IMR-90 (cell line): ENCODE measurements at regions not wholly inside any gene's neighbourhood (a gene's known extent, or its start where the extent isn't known, plus 50 kb on each side); places are given as distances from the start of the nearest gene placed in this dataset.

Experiments
- ATAC-seq: fragments of 200-7000 bp; cut with Tn5 transposase; 2 replicates; pipeline ENCODE4 v1.9.1; 2020; ENCODE audit warnings: low read depth, mild to moderate bottlenecking, moderate library complexity
- BruUV-seq: library from RNA; stranded (reverse); fragments of 400-500 nt; replicated peaks from 2 replicates; lab custom pipeline; 2021; lab: Mats Ljungman, UMichigan
- CTCF ChIA-PET: fragments of 300-600 bp; formaldehyde crosslinking; extraction: SDS; loops from one replicate; lab custom pipeline; 2021; ENCODE audit warnings: antibody characterized with exemption; lab: Yijun Ruan, JAX
- POLR2A ChIA-PET: fragments of 300-600 bp; sonication (Branson Sonifier 250); formaldehyde crosslinking; loops from one replicate; lab custom pipeline; 2022; ENCODE audit warnings: antibody characterized with exemption; ENCODE audit not compliant: unreplicated experiment; lab: Charles Lee
- DNase-seq: peaks from one replicate; pipeline ENCODE4 v3.0.0; 2013
- H2AFZ ChIP-seq: replicated peaks from 2 replicates; pipeline ENCODE3; 2013; ENCODE audit warnings: low read length, mild to moderate bottlenecking; ENCODE audit not compliant: poor library complexity
- H2AK5ac ChIP-seq: 2 replicates; pipeline ENCODE4 v1.6.1; 2013; ENCODE audit warnings: low read depth, low read length, inconsistent platforms
- H2AK9ac ChIP-seq: replicated peaks from 2 replicates; pipeline ENCODE3; 2013; ENCODE audit warnings: mild to moderate bottlenecking, low read depth, low read length, moderate library complexity; ENCODE audit not compliant: poor library complexity
- H2BK120ac ChIP-seq: 2 replicates; pipeline ENCODE4 v1.6.1; 2013; ENCODE audit warnings: low read depth, low read length, inconsistent platforms
- H2BK15ac ChIP-seq: 3 replicates; pipeline ENCODE4 v1.6.1; 2013; ENCODE audit warnings: low read depth, low read length, inconsistent platforms
- H2BK20ac ChIP-seq: 2 replicates; pipeline ENCODE4 v1.6.1; 2013; ENCODE audit warnings: low read depth, mild to moderate bottlenecking, inconsistent platforms, low read length, moderate library complexity
- H2BK5ac ChIP-seq: 2 replicates; pipeline ENCODE4 v1.6.1; 2013; ENCODE audit warnings: mild to moderate bottlenecking, low read depth, low read length, inconsistent platforms; ENCODE audit not compliant: poor library complexity, severe bottlenecking
- H3K14ac ChIP-seq: replicated peaks from 2 replicates; pipeline ENCODE4 v1.6.1; 2013; ENCODE audit warnings: low read depth, low read length, inconsistent platforms
- H3K18ac ChIP-seq: 2 replicates; pipeline ENCODE4 v1.6.1; 2013; ENCODE audit warnings: low read depth, low read length, control low read depth
- H3K23ac ChIP-seq: 2 replicates; pipeline ENCODE4 v1.6.1; 2013; ENCODE audit warnings: low read depth, low read length, inconsistent platforms
- H3K27ac ChIP-seq: 2 replicates; pipeline ENCODE4 v1.5.1; 2013; ENCODE audit warnings: mild to moderate bottlenecking, control low read depth, low read length; ENCODE audit not compliant: insufficient read depth
- H3K27me3 ChIP-seq: 2 replicates; pipeline ENCODE4 v1.6.1; 2013; ENCODE audit warnings: low read length; ENCODE audit not compliant: control insufficient read depth, insufficient read depth
- H3K36me3 ChIP-seq: 2 replicates; pipeline ENCODE4 v1.6.1; 2013; ENCODE audit warnings: low read length, mixed read lengths; ENCODE audit not compliant: control insufficient read depth, insufficient read depth
- H3K4ac ChIP-seq: 2 replicates; pipeline ENCODE4 v1.6.1; 2013; ENCODE audit warnings: low read depth, low read length, inconsistent platforms
- H3K4me1 ChIP-seq: 2 replicates; pipeline ENCODE4 v1.6.1; 2013; ENCODE audit warnings: low read length, mixed read lengths; ENCODE audit not compliant: control insufficient read depth, insufficient read depth
- H3K4me2 ChIP-seq: 2 replicates; pipeline ENCODE4 v1.6.1; 2013; ENCODE audit warnings: low read depth, mild to moderate bottlenecking, control low read depth, low read length, moderate library complexity
- H3K4me3 ChIP-seq: 2 replicates; pipeline ENCODE4 v1.5.1; 2013; ENCODE audit warnings: low read depth, mild to moderate bottlenecking, control low read depth, low read length, moderate library complexity; ENCODE audit not compliant: insufficient read depth
- H3K56ac ChIP-seq: 2 replicates; pipeline ENCODE4 v1.6.1; 2013; ENCODE audit warnings: low read length, inconsistent platforms; ENCODE audit not compliant: insufficient read depth; ENCODE audit errors: extremely low read depth
- H3K79me1 ChIP-seq, 2 experiments: 2 replicates each; pipeline ENCODE4 v1.6.1; 2013; ENCODE audit warnings: low read length in 2 of 2, inconsistent platforms in 1 of 2, low read depth in 1 of 2
- H3K9ac ChIP-seq: 2 replicates; pipeline ENCODE4 v1.6.1; 2013; ENCODE audit warnings: low read depth, low read length, control low read depth
- H3K9me1 ChIP-seq: 2 replicates; pipeline ENCODE4 v1.6.1; 2013; ENCODE audit warnings: low read length, inconsistent platforms; ENCODE audit not compliant: insufficient read depth
- H3K9me3 ChIP-seq: 2 replicates; pipeline ENCODE4 v1.6.1; 2013; ENCODE audit warnings: low read length; ENCODE audit not compliant: control insufficient read depth, insufficient read depth
- H4K20me1 ChIP-seq: 2 replicates; pipeline ENCODE4 v1.6.1; 2013; ENCODE audit warnings: low read length, inconsistent platforms; ENCODE audit not compliant: insufficient read depth
- H4K5ac ChIP-seq: 2 replicates; pipeline ENCODE4 v1.6.1; 2013; ENCODE audit warnings: mild to moderate bottlenecking, low read depth, low read length, control low read depth
- H4K8ac ChIP-seq, 2 experiments: 2 replicates each; pipeline ENCODE4 v1.6.1; 2013; ENCODE audit warnings: low read depth in 2 of 2, low read length in 2 of 2, control low read depth in 1 of 2, inconsistent platforms in 1 of 2
- H4K91ac ChIP-seq: 2 replicates; pipeline ENCODE4 v1.6.1; 2013; ENCODE audit warnings: low read depth, low read length, inconsistent platforms; ENCODE audit not compliant: insufficient read depth
- BHLHE40 ChIP-seq: fragments of 150-350 bp; IDR thresholded peaks from 2 replicates; pipeline ENCODE4 v1.6.1; 2016; ENCODE audit warnings: mild to moderate bottlenecking, low read depth, low read length
- CEBPB ChIP-seq: IDR thresholded peaks from 2 replicates; pipeline ENCODE4 v1.6.1; 2012; ENCODE audit warnings: low read depth, low read length, improper control_type of control experiment
- CTCF ChIP-seq: conservative IDR thresholded peaks from 2 replicates; pipeline ENCODE4 v1.5.1; 2012; ENCODE audit warnings: mild to moderate bottlenecking, low read depth, low read length, improper control_type of control experiment
- ELK1 ChIP-seq: fragments of 150-350 bp; IDR thresholded peaks from 2 replicates; pipeline ENCODE4 v1.6.1; 2016; ENCODE audit warnings: low read depth, mild to moderate bottlenecking, low read length, moderate library complexity, borderline replicate concordance
- FOS ChIP-seq: fragments of 150-350 bp; IDR thresholded peaks from 2 replicates; pipeline ENCODE4 v1.6.1; 2016; ENCODE audit warnings: low read depth, low read length
- MAFK ChIP-seq: IDR thresholded peaks from 2 replicates; pipeline ENCODE4 v1.6.1; 2012; ENCODE audit warnings: low read depth, low read length, improper control_type of control experiment
- MXI1 ChIP-seq: IDR thresholded peaks from 2 replicates; pipeline ENCODE4 v1.6.1; 2012; ENCODE audit warnings: low read depth, mild to moderate bottlenecking, low read length, moderate library complexity, borderline replicate concordance
- NFE2L2 ChIP-seq: fragments of 150-350 bp; IDR thresholded peaks from 2 replicates; pipeline ENCODE4 v1.6.1; 2016; ENCODE audit warnings: low read depth, mild to moderate bottlenecking, low read length
- POLR2A ChIP-seq: IDR thresholded peaks from 2 replicates; pipeline ENCODE4 v1.6.1; 2012; ENCODE audit warnings: mild to moderate bottlenecking, low read depth, low read length
- RAD21 ChIP-seq: IDR thresholded peaks from 2 replicates; pipeline ENCODE4 v1.6.1; 2012; ENCODE audit warnings: low read length, improper control_type of control experiment
- RCOR1 ChIP-seq: IDR thresholded peaks from 2 replicates; pipeline ENCODE4 v1.6.1; 2012; ENCODE audit warnings: mild to moderate bottlenecking, low read length, improper control_type of control experiment; ENCODE audit not compliant: insufficient replicate concordance
- RFX5 ChIP-seq: IDR thresholded peaks from 2 replicates; pipeline ENCODE4 v1.8.0; 2012; ENCODE audit warnings: low read depth, mild to moderate bottlenecking, low read length, moderate library complexity
- SMC3 ChIP-seq: fragments of 150-350 bp; IDR thresholded peaks from 2 replicates; pipeline ENCODE4 v1.6.1; 2016; ENCODE audit warnings: low read depth, mild to moderate bottlenecking, antibody characterized with exemption, low read length, moderate library complexity
- USF2 ChIP-seq: fragments of 150-350 bp; IDR thresholded peaks from 2 replicates; pipeline ENCODE4 v1.6.1; 2017; ENCODE audit warnings: mild to moderate bottlenecking, antibody characterized with exemption, low read length, low read depth
- dilution Hi-C: fragments of 300-500 bp; cut with HindIII; formaldehyde crosslinking; loops from one replicate; pipeline ENCODE4 v1.14.3; 2018; ENCODE audit warnings: low sequenced_read_pairs; ENCODE audit not compliant: unreplicated experiment
- in situ Hi-C: fragments of 300-500 bp; cut with MboI; formaldehyde crosslinking; loops from 3 replicates; pipeline ENCODE4 v1.14.3; 2019; ENCODE audit warnings: low sequenced_read_pairs, inconsistent platforms, mixed read lengths
- intact Hi-C: fragments of 100-400 bp; cut with micrococcal nuclease; formaldehyde crosslinking; loops from 2 replicates; pipeline ENCODE4 v1.10.0; 2022

- no TSS peak for BruUV-seq
- Histone ChIP-seq H2BK120ac (no peak overlapping the region), H3K4me1 (no peaks in the 10 kb centered on the region), H4K20me1 (no peaks in the 10 kb centered on the region), H3K4me3 (no peak overlapping the region), H2AFZ (no peak overlapping the region), H3K79me1 (no peaks in the 10 kb centered on the region), H3K4ac (no peak overlapping the region), H4K91ac (no peak overlapping the region), H2AK9ac (no peak overlapping the region), H2BK15ac (no peak overlapping the region), H3K56ac (no peak overlapping the region), H4K8ac (no peak overlapping the region), H3K4me2 (no peak overlapping the region), H3K14ac (no peak overlapping the region), H3K9ac (no peak overlapping the region), H2AK5ac (no peak overlapping the region), H3K9me3 (no peaks in the 10 kb centered on the region), H3K36me3 (no peaks in the 10 kb centered on the region), H3K18ac (no peak overlapping the region), H3K23ac (no peak overlapping the region), H2BK5ac (no peak overlapping the region), H3K27ac (no peak overlapping the region; the same call in 1 of the 2 replicates), H3K27me3 (peaks cover 7% of the 10 kb centered on the region), H2BK20ac (no peak overlapping the region), H3K9me1 (no peaks in the 10 kb centered on the region), H4K5ac (no peak overlapping the region)
- in situ Hi-C loops, result no loop called here
- DNase-seq, result no peak
- no peak for TF ChIP-seq USF2
- TF ChIP-seq POLR2A, result no peak
- no peak for TF ChIP-seq NFE2L2
- no peak for TF ChIP-seq RAD21
- no peak for TF ChIP-seq MAFK
- TF ChIP-seq BHLHE40, result no peak
- TF ChIP-seq CEBPB, result no peak
- TF ChIP-seq ELK1, result no peak
- no peak for TF ChIP-seq FOS
- no peak for TF ChIP-seq SMC3
- TF ChIP-seq MXI1, result no peak
- no peak for TF ChIP-seq RCOR1
- TF ChIP-seq RFX5, result no peak
- no peak for TF ChIP-seq CTCF
- dilution Hi-C loops, result no loop called here
- intact Hi-C loops, result no loop called here
- ChIA-PET CTCF (interaction anchor here (0.7 to 3.0 kb wide), 2 partner anchors 9 to 11 kb away, joined by 5 to 14 read pairs; no protein-coding TSS in a partner anchor), POLR2A (no interaction called here)
- ATAC-seq, result no peak
Measured at GRCh38 chr5:42878041-42878440, 66.3 kb upstream of the SELENOP start.
